HG02938 (cell line): ENCODE measurements at regions not wholly inside any gene's neighbourhood (a gene's known extent, or its start where the extent isn't known, plus 50 kb on each side); places are given as distances from the start of the nearest gene placed in this dataset.

Experiments used
- ATAC-seq: cut with Tn5 transposase; IDR thresholded peaks from one replicate; pipeline ENCODE4 v1.9.1; 2021; ENCODE audit warnings: mild to moderate bottlenecking, moderate library complexity; ENCODE audit not compliant: unreplicated experiment

DNA sequence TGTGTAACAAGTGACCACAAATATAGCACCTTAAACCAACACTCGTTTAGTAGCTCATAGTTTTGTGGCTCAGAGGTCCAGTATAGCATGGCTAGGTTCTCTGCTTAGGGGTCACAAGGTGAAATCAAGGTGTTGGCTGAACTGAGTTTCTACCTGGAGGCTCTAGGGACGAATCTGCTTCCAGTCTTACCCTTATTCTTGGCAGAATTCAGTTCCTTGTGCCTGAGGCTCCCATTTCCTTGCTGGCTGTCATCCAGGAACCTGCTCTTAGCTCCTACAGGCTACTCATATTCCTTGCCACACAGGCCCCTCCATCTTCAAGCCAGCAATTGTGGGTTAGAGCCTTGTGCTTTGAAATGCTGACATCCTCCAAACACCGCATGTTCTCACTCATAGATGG lies 212.3 kb upstream of the CDH13 start:
- no peak for ATAC-seq

DNA sequence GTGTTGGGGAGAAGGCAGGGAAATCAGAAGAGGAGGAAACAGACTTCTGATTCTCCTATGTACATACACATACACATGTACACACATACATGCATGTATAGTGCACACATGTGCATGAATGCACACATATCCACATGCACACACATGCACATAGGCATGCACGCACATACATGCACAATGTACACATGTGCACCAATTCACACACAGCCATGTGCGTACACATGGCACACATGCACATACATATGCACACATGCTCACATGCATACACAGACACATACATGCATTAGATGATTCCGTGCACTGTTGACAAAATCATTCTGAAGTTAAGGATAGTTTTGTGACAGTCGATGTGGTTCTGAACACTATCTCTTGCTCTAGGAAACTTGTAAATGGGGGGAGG lies 214.0 kb upstream of the CDH13 start:
- ATAC-seq = no peak

DNA sequence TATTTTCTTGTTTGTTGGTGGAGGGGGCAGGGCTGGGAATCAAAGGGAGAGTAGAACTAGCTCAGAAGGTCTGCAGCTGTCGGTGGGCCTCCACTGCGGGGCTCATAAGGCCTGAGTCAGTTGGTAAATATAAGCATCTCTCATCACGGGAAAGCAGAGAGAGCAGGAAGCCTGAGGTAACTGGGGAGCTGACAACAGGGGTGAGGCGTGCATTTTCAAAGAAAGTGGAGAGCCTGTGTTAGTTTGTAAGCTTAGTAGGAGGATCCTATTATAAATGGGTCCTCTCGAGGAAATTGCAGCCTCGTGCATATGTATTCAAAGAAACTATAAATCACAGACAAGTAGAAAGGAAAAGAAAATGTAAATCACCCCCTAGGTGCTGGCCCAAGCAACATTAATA lies 221.0 kb upstream of the CDH13 start:
- ATAC-seq = no peak

DNA sequence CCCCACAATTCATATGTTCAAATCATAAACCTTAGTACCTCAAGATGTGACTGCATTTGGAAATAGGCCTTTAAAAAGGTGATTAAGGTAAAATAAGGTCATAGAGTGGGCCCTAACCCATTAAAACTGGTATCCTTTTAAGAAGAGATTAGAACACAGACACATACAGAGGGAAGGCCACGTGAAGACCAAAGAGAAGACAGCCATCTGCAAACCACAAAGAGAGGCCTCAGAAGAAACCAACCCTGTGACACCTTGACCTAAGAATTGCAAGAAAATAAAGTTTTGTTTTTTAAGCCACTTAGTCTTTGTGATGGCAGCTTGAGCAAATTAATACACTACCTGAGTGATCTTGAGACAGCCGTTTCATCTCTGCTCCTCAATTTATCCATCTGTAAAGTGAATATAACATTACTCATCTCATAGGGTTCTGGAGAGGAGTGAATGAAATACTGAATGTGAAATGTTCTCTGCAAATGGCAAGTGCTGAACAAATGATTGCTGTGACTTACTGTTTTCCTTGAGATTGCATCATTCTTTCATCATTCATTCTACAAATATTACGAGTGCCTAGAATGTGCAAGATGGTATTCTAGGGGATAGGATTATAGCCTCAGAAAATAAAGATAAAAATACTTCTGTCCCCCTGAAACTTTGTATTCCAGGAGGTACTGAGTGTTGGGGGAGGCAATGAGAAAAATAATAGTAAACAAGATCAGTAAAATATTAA lies 222.0 kb upstream of the CDH13 start:
- ATAC-seq = no peak

DNA sequence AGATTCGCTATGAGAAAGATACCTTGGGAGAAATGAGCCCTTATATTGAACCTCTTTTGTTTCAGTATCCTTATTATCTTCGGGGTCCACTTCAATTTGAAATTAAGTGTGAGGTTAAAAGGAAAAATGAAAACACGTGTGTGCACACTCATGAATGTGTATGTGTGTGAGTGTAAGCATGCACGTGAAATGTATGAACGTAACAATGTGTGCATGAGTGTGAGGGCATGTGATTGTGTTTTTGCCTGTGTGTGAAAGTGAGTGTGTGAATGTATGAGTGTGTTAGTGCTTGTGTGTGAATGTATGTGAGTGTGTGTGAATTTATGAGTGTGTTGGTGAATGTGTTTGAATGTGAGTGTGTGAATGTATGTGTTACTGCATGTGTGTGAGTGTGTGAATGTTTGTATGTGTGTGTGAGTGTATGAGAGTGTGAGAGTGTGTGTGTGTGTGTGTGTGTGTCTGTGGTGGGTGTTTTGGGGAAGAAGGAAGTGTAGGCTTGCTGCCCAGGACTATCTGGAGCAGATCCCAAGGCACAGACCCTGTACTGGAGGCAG lies 224.0 kb upstream of the CDH13 start:
- ATAC-seq = no peak

DNA sequence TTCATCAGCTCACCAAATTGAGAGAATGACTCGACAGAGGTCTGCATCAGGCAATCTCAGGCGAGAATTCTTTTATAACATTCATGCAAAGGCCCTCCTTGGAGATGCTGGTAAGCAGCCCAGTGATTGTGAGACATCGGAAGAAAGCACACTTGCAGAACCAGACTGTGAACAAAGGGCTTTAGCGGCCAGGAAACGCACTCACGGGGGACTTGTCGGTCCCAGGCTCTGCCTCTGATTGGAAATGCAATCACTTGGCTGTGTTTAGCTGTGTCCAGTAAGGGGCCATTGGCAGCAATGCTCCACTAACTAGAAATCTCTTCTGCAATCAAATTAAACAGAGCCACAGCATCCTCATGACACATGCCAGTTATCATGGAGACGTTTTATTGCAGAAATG lies 226.7 kb upstream of the CDH13 start:
- no peak for ATAC-seq

DNA sequence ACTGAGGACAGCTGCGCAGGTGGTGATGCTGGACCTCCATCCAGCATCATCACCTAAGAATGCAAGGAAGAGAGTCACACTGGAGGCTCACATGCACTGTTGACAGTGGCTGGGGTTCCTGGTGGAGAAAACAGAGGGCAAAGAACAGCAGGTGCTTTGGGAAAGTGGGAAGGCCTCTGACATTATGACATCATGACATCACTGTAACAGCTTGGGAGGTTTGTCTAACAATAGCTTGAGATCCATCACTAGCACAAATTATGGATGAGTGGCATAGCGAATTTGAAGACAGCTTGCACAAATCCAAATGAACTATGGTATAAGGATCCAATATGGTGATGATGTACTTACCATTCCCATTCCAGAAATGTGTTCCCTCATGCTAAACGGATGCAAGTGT lies 226.5 kb upstream of the MPHOSPH6 start:
- ATAC-seq = no peak

DNA sequence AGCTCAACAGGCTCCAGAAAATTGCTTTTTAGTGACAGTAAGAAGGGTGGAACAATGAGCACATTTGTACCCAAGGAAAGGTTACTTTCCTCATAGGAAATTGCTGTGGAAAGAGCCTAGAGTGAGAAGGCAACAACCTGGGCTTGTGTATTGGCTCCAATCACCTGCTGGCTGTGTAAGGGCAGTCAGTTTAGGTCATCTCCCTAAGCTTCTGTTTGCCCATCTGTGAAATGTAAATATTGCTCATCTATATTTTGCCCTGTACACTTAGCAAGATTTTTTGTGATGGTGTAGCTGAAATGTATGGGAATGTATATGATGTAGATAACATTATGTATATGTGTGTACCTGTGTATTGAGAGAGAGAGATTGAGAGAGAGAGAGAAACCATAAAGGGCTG lies 225.2 kb upstream of the MPHOSPH6 start:
- ATAC-seq = no peak

DNA sequence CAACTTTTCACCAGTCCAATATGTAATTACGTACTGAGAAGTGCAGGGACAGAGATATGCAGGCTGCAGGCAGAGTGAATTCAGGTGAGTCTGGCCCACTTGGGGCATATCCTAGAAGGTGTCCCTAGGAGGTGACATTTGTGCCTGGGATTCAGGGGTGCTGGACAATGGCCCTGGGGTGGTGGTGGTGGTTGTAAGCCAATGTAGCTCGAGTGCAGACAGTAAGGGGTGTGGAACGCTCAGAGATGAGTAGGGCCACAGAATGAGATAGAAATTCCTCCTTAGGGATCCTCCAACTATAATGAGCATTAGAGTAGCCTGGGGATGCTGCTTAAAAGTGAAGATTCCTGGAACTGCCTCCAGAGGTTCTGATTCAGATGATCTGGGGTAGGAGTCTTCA lies 221.7 kb upstream of the MPHOSPH6 start:
- ATAC-seq = no peak

DNA sequence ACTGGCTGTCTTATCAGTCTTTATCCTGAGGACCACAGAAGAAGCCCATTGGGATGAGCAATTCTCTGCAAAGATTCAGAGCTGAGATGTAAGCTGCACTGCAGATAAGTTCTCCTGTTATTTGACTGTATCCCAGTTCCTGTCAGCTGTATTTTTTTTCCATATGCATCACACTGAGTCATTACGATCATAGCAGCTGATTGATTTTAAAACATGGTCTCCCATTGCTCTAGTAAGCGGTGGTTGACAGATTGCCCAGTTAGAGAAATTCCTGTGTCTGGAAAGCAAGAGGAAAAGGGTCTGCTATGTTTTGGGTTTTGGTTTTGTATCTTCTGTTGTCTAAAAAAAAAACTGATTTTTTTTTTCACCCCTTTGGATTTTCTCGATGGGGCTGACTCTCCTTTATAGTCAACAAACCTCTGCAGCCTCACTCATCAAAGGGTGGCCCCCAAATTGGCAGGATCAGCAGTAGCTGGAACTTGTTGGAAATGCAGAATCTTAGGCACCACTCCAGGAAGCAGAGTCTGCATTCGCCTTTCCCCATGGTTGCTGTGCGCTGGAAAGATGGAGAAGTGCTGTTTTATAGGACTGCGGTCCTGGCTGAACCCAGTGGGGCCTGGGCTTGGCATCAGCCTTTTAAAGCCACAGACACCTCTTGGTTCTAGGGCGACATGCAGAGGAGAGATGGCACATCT lies 220.1 kb upstream of the MPHOSPH6 start:
- no peak for ATAC-seq

DNA sequence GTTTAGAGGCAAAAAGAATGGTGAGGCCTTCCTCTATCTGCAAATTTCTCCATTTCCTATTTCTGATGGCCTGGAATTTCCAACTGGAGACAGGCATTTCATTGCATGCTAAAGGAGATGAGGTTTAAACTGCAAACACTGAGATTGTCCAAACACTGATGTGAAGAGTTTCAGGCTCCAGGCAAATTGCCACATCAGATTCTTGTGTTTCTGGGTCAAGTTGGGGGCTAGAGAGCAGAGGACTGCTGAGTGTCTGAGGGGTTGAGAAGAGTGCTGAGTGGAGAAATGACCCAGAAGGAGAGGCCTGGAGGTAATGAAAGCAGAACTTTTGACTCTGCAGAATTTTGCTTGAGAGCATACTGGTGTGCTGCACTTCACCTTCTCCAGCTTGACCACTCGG lies 216.7 kb upstream of the MPHOSPH6 start:
- ATAC-seq = no peak

DNA sequence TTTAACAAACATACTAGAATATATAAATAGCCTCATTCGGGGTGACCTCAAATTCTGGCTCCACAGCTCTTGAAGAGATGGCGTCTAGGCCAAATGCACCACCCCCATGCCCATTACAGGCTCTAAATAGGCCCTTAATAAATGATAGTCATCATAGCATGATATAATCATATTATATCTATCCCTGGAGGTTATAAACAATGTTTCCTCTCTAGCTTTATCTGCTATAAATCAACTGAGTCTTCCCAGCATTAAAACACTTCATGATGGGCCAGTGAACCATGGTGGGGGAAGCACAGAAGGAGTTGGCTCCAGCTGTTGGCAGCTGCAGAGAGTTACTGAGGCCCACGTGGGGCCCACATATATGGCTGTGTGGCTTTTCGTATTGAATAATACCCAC lies 214.9 kb upstream of the MPHOSPH6 start:
- ATAC-seq = no peak

DNA sequence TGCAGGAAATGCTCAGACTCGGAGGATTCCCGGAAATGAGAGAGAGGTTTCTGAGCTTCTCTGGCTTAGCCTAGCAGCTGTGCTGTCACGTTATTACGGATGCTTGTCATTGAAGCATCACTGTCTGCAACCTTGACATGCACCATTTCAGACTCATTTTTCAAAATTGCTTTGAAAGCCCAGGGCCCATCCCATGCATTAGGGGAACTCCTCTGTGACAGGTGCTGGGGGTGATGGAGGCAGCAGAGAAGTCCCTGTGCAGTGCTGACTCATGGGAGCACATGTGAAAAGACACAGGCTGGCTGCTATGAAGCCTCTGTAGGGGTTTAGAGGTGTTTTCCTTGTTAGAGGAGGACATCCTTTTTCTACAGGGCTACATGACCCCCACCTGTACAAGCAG lies 214.0 kb upstream of the MPHOSPH6 start:
- no peak for ATAC-seq

DNA sequence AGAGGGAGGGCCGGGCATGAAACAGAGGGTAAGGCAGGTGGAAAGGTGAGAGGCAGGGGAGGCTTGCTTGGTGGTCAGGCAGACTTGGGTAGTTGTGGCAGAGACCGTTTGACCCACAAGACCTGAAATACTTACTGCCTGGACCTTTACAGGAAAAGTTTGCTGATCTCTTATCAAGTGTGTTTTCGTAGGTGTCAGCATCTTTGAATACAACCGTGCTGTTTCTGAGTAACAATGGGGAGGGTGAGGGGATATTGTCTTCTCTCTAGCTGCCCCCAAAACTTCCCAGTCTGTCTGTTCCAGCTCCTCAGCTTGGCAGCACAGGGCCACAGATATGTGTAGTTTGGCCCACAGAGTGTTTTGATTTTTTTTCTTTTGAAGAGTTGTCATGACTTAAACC lies 212.5 kb upstream of the MPHOSPH6 start:
- no peak for ATAC-seq

DNA sequence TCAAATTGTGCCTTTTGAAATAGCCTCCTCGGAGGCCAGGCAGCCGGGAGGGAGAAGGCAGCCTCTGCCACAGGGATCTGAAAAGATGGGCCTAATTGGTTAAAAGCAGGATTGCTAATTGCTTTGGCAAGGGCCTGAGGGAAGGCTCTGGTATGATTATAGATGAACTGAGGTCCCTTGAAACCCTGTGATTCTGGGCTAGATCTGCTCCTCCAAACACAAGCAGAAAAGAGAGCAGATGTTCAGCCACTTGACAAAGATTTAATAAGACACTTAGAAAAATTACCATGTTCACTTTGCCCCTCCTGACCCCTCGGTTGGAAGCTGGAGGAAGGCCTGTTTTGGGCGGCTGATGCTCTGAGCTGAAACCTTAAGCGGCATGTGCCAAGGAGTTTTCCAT lies 209.5 kb upstream of the MPHOSPH6 start:
- no peak for ATAC-seq

DNA sequence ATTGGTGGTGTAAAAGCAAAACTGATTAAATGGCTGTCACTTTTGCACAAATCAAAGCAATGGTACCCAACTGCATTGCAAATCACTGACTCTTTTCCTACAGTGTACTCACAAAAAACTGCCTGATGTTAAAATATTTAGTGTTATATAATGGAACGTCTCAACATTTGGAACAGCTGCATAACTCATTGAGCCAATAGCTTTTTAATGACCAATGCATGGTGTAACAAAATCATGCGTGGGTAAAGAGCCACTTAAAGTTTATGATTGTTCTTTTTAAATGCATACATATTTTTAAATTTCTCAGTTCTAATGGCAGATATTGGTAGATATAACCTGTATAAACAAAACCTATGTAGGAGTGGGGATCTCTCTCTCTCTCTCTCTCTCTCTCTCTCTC lies 204.0 kb upstream of the MPHOSPH6 start:
- no peak for ATAC-seq

DNA sequence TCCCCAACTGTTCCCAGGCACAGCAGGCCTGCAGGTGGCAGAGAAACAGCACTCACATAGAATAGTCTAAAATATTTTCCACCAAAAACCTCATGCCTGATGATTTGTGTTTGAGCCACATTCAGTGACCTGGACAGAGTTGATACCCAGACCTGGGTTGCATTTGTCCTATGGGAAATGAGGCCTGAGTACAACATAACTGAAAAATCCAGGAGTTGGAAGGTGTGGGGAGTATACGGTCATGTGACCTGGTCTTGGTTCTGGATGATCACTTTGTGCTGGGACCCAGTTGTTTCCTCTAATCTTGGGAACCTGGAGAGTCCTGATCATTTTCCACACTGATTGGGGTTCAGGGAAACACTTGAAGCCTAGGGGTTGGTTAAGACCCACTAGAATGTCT lies 200.3 kb upstream of the MPHOSPH6 start:
- no peak for ATAC-seq

DNA sequence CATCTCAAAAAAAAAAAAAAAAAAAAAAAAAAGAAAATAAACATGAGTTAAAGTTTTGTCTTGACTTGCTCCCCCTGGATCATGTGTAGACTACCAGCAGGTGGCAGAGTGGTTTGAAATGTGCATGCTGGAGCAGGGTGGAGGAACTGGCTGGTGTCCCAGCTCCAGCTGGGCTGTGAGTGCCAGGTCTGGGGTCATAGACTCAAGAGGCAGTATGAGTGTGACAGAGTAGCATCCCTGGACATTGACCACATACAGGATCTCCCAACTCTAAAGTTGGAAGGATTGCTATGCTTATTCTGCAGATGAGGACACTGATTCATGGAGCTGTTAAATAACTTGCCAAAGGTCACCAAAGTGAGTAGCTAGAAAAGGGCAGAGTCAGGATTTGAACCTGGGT lies 198.0 kb upstream of the MPHOSPH6 start:
- ATAC-seq = no peak

DNA sequence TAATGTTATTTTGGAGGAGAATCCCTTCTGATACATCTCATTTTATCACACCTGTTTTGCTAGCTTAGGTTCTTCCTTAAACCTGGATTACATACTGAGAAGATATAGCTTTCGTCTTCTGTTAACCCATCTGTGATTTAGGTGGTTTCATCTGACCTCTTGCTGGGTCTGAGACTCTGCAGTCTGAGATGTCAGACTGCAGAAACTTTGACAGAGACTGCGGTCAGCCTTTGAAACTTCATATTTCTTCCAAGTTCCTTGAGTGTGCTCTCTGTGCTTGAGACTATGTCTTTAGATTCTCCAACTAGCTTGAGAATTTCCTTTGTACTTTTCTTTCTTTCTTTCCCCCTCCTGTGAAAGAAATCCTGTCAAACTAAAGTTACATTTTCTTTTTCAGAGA lies 196.4 kb upstream of the MPHOSPH6 start:
- no peak for ATAC-seq

DNA sequence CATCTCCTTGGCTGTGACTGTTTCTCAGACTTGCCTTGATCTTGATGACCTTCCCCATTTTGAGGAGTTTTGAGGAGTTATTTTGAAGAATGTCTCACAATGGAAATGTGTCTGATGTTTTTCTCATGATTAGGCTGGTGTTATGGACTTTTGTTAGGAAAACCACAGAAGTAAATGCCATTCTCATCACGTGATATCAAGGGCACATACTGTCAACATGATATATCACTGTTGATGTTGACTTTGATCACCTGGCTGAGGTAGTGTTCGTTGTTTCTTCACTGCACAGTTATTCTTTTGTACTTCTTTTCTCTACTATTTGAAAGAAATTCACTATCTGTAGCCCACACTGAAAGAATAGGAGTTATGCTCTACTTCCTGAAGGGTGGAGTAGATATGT lies 194.7 kb upstream of the MPHOSPH6 start:
- ATAC-seq = no peak

DNA sequence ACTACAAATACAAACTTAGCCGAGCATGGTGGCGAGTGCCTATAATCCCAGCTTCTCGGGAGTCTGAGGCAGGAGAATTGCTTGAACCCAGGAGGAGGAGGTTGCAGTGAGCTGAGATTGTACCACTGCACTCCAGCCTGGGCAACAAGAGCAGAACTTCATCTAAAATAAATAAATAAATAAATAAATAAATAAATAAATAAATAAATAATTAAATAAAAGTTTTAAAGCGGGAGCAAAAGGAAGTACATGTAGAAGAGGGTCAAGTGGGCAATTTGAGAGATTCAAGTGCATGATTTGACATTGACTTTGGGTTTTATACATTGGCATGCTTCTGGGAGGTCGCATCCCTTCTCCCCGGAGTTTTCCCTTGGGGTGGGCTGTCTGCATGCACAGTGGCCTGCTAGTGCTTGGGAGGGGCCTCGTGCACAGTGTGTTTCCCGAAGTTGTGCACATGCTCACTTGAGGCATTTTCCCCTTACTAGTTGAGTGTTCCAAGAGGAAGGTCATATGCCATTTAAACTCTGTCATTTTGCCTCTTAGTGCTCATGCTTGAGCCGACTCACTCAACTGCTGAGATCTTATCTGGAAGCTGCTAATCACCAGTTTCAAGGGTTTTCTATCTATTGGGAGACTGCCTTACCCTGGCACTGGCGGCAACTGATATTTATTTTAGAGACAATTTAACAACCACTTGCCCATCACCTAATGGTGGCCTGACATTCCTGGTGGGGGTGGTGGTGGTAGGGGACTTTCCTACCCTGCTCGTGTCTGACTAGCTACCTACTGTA lies 193.2 kb upstream of the MPHOSPH6 start:
- ATAC-seq = no peak

DNA sequence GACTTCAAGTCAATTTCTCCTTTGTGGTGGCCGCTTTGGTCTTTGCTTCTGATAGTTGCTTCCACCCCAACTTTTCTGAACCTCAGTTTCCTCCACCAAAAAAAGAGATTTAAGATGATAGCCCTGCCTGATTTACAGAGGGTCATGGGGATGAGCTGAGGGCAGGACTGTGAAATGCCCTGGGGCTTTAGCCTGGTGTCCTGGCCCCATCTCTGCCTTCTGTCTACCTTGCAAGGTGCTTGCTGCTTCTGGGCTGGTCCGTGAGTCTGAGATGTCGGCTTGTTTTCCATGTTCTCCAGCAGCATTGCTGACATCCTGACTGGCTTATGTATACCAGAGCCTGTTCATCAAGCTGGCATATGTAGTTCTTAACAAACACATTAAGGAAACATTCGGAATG lies 191.9 kb upstream of the MPHOSPH6 start:
- no peak for ATAC-seq
